OCI-LY3 (cell line): ENCODE measurements at regions not wholly inside any gene's neighbourhood (a gene's known extent, or its start where the extent isn't known, plus 50 kb on each side); places are given as distances from the start of the nearest gene placed in this dataset.

Source experiments
- H2AFZ ChIP-seq: fragments of 200-600, 300-600 bp; shearing (Covaris generic); 2 replicates; pipeline ENCODE4 v1.6.0; 2014; ENCODE audit warnings: antibody characterized with exemption, low read depth, low read length
- H3K27ac ChIP-seq: fragments of 200-600, 300-600 bp; sonication (generic); 2 replicates; pipeline ENCODE4 v1.5.1; 2014; ENCODE audit warnings: mild to moderate bottlenecking, low read length, moderate library complexity, mixed read lengths
- H3K27me3 ChIP-seq: fragments of 200-600, 300-600 bp; sonication (generic); 2 replicates; pipeline ENCODE4 v1.6.1; 2014; ENCODE audit warnings: low read depth, low read length, mixed read lengths
- H3K36me3 ChIP-seq: fragments of 200-600, 300-600 bp; sonication (generic); replicated peaks from 2 replicates; pipeline ENCODE3; 2014; ENCODE audit warnings: low read depth, low read length, mixed read lengths
- H3K4me1 ChIP-seq: fragments of 300-600, 200-600 bp; sonication (generic); 2 replicates; pipeline ENCODE4 v1.6.1; 2014; ENCODE audit warnings: low read length, mixed read lengths
- H3K4me2 ChIP-seq: fragments of 200-600, 300-600 bp; sonication (generic); 2 replicates; pipeline ENCODE4 v1.6.1; 2014; ENCODE audit warnings: low read length, mixed read lengths
- H3K4me3 ChIP-seq: fragments of 300-600, 200-600 bp; sonication (generic); 2 replicates; pipeline ENCODE4 v1.5.1; 2014; ENCODE audit warnings: antibody characterized with exemption, mild to moderate bottlenecking, low read length, moderate library complexity
- H3K79me2 ChIP-seq: fragments of 300-600, 200-600 bp; shearing (Covaris generic); 2 replicates; pipeline ENCODE4 v1.6.1; 2014; ENCODE audit warnings: mild to moderate bottlenecking, low read length, mixed read lengths
- H3K9ac ChIP-seq: fragments of 300-600, 200-600 bp; shearing (Covaris generic); 2 replicates; pipeline ENCODE4 v1.6.0; 2014; ENCODE audit warnings: mild to moderate bottlenecking, low read length, moderate library complexity
- H3K9me3 ChIP-seq: fragments of 200-600, 300-600 bp; shearing (Covaris generic); 2 replicates; pipeline ENCODE4 v1.6.1; 2014; ENCODE audit warnings: low read length, mixed read lengths; ENCODE audit not compliant: insufficient read depth
- H4K20me1 ChIP-seq: fragments of 200-600, 300-600 bp; sonication (generic); 2 replicates; pipeline ENCODE4 v1.6.1; 2016; ENCODE audit warnings: low read length, mixed read lengths; ENCODE audit not compliant: insufficient read depth
- CTCF ChIP-seq: fragments of 200-600, 300-600 bp; sonication (generic); IDR thresholded peaks from 2 replicates; pipeline ENCODE4 v1.5.1; 2014; ENCODE audit warnings: antibody characterized with exemption, low read length, low read depth
- EZH2phosphoT487 ChIP-seq: fragments of 200-600 bp; shearing (Covaris generic); IDR thresholded peaks from 2 replicates; pipeline ENCODE4 v1.6.1; 2018; ENCODE audit warnings: antibody characterized with exemption, mixed run types, low read depth

GRCh38 chr16:82514262-82514661, 112.5 kb upstream of the CDH13 start:
- Histone ChIP-seq H3K4me2 (no peak overlapping the region), H3K27me3 (peaks cover 2% of the 10 kb centered on the region; the same call in 1 of the 2 replicates), H3K27ac (no peak overlapping the region), H3K4me1 (no peaks in the 10 kb centered on the region), H2AFZ (no peak overlapping the region), H3K36me3 (no peaks in the 10 kb centered on the region), H4K20me1 (no peaks in the 10 kb centered on the region), H3K4me3 (no peak overlapping the region), H3K79me2 (no peaks in the 10 kb centered on the region), H3K9ac (no peak overlapping the region), H3K9me3 (no peaks in the 10 kb centered on the region)
- no peak for TF ChIP-seq EZH2phosphoT487
- TF ChIP-seq CTCF: no peak

DNA sequence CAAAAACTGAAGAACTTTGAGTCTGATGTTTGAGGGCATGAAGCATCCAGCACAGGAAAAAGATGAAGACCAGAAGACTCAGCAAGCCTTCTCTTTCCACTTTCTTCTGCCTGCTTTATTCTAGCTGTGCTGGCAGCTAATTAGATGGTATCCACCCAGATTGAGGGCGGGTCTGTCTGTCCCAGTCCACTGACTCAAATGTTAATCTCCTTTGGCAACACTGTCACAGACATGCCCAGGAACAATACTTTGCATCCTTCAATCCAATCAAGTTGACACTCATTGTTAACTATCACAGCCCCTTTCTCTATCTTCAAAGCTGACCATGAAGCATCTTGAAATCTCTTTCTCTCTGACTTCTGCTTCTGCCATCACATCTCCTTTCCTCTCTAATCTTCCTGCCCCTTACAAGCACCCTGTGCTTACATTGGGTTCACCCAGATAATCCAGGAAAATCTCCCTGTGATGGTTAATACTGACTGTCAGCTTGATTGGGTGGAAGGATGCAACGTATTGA, 115.9 kb upstream of the CDH13 start:
- Histone ChIP-seq H3K9ac (no peak overlapping the region), H3K79me2 (no peaks in the 10 kb centered on the region), H3K4me2 (no peak overlapping the region), H4K20me1 (no peaks in the 10 kb centered on the region), H3K4me1 (no peaks in the 10 kb centered on the region), H3K9me3 (no peaks in the 10 kb centered on the region), H3K36me3 (no peaks in the 10 kb centered on the region), H3K4me3 (no peak overlapping the region), H3K27me3 (no peaks in the 10 kb centered on the region; the same call in 1 of the 2 replicates), H2AFZ (no peak overlapping the region), H3K27ac (no peak overlapping the region)
- TF ChIP-seq CTCF (no peak), EZH2phosphoT487 (no peak)

- Histone ChIP-seq H3K79me2 (no peaks in the 10 kb centered on the region), H3K4me2 (no peak overlapping the region), H4K20me1 (no peaks in the 10 kb centered on the region), H3K4me3 (no peak overlapping the region), H3K36me3 (no peaks in the 10 kb centered on the region), H3K4me1 (no peaks in the 10 kb centered on the region), H3K27me3 (no peaks in the 10 kb centered on the region; the same call in 1 of the 2 replicates), H3K9me3 (no peaks in the 10 kb centered on the region), H3K27ac (no peak overlapping the region), H3K9ac (no peak overlapping the region), H2AFZ (no peak overlapping the region)
- TF ChIP-seq EZH2phosphoT487: no peak
- no peak for TF ChIP-seq CTCF
These were observed 116.9 kb upstream of the CDH13 start for GRCh38 chr16:82509691-82510430.

GRCh38 chr16:82506692-82507670, 119.8 kb upstream of the CDH13 start:
- no peaks in the 10 kb centered on the region for H3K36me3 ChIP-seq
- no peak overlapping the region for H3K4me2 ChIP-seq

More at GRCh38 chr16:82506692-82507670, 119.8 kb upstream of the CDH13 start:
- Histone ChIP-seq H3K27ac (no peak overlapping the region), H3K9me3 (no peaks in the 10 kb centered on the region), H4K20me1 (no peaks in the 10 kb centered on the region), H3K27me3 (no peaks in the 10 kb centered on the region), H3K79me2 (no peaks in the 10 kb centered on the region), H3K9ac (no peak overlapping the region), H2AFZ (no peak overlapping the region), H3K4me3 (no peak overlapping the region), H3K4me1 (no peaks in the 10 kb centered on the region)
- TF ChIP-seq CTCF (no peak), EZH2phosphoT487 (no peak)
